ENCODE measurements at regions not wholly inside any gene's neighbourhood (a gene's known extent, or its start where the extent isn't known, plus 50 kb on each side); places are given as distances from the start of the nearest gene placed in this dataset.

GRCh38 chr5:86526811-86527348 lies 90.9 kb upstream of the COX7C start:
- TF ChIP-seq CTCF (IDR thresholded peaks at IDR 0.05 in 8 of 11, conservative IDR thresholded peaks at IDR 0.05 in 3 of 11), result no peak
- TF ChIP-seq POLR2A (IDR thresholded peaks at IDR 0.05), result no peak
